ENCODE measurements at regions not wholly inside any gene's neighbourhood (a gene's known extent, or its start where the extent isn't known, plus 50 kb on each side); places are given as distances from the start of the nearest gene placed in this dataset.

DNA sequence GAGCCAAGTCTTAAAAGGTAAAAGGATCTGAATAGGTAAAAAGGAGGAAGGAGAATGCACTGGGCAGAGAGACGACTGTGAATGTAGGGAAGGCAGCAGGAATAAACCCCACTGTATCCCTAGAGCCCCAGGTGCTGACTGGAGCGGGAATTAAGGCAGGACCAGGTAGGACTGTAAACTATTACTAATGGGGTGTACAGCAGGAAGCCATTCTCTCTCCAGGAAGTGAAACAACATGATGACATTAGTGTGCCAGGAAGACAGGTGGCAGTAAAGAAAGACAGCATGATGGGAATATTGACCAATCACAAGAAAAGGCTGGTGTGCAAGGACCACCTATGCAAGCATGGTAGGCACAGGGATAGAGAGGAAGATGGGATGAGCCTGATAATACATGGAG is 433.0 kb downstream of the DNAH5 start:
- H3K4me3 ChIP-seq (ENCODE audit: low read depth, low read length), result no peak overlapping the region
- TF ChIP-seq, protein P1, sequence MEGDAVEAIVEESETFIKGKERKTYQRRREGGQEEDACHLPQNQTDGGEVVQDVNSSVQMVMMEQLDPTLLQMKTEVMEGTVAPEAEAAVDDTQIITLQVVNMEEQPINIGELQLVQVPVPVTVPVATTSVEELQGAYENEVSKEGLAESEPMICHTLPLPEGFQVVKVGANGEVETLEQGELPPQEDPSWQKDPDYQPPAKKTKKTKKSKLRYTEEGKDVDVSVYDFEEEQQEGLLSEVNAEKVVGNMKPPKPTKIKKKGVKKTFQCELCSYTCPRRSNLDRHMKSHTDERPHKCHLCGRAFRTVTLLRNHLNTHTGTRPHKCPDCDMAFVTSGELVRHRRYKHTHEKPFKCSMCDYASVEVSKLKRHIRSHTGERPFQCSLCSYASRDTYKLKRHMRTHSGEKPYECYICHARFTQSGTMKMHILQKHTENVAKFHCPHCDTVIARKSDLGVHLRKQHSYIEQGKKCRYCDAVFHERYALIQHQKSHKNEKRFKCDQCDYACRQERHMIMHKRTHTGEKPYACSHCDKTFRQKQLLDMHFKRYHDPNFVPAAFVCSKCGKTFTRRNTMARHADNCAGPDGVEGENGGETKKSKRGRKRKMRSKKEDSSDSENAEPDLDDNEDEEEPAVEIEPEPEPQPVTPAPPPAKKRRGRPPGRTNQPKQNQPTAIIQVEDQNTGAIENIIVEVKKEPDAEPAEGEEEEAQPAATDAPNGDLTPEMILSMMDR (IDR thresholded peaks at IDR 0.05; ENCODE audit: insufficient read depth, low read depth, low read length, missing control alignments), result no peak
- DNase-seq (ENCODE audit: low read depth), result no peak

DNA sequence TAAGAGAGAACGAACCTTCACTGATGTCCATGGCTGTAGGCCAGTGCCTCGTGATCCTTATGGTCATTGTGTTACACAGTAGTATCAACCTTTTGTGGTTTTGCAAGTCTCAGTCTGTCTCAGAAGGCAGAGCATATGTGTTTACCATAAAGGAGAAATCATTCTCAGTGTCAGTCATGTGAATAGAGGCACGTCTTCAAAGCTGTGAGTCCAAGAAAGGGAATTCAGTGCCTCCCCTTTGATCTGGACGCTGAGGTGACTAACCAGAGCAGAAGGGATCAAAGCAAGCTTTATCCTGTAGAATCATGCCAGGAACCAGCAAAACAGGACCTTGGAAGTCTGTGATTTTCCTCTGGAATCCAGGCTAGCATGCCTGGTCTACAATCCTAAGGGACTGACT is 433.9 kb downstream of the DNAH5 start:
- no peak overlapping the region for H3K4me3 ChIP-seq (ENCODE audit: low read depth, low read length)
- DNase-seq (ENCODE audit: low read depth), result no peak

GRCh38 chr5:13508559-13508958 is 435.9 kb downstream of the DNAH5 start:
- no peak for DNase-seq (ENCODE audit: low read depth)
- no peak overlapping the region for H3K4me3 ChIP-seq (ENCODE audit: low read depth, low read length)
- TF ChIP-seq, protein P1 (IDR thresholded peaks at IDR 0.05; ENCODE audit: insufficient read depth, low read depth, low read length, missing control alignments), result no peak

More for the DNA sequence above, 433.9 kb downstream of the DNAH5 start:
- TF ChIP-seq, protein P1 (IDR thresholded peaks at IDR 0.05; ENCODE audit: insufficient read depth, low read depth, low read length, missing control alignments), result no peak

DNA sequence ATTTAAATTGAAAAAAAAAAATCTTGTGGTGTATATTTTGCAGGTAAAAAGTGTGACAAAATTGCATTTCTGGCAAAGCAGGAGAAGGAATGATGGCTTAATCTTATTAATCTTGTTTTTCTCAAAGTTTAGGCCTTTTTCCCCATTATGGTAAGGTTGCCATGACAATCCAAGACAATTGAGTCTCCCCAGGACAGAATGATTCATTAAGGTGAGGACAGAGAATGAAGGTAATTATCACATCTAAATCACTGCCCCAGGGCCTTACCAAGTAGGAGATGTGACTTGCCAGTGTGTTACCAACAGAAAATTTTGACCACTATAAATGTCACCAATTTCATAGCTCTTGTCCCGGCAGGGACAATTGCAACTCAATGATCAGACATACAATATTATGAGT is 439.2 kb downstream of the DNAH5 start:
- DNase-seq (ENCODE audit: low read depth), result no peak
- H3K4me3 ChIP-seq (ENCODE audit: low read depth, low read length), result no peak overlapping the region
- TF ChIP-seq, protein P1 (IDR thresholded peaks at IDR 0.05; ENCODE audit: insufficient read depth, low read depth, low read length, missing control alignments), result no peak

- TF ChIP-seq, protein P1 (IDR thresholded peaks at IDR 0.05; ENCODE audit: insufficient read depth, low read depth, low read length, missing control alignments), result no peak
- DNase-seq (ENCODE audit: low read depth), result no peak
These were observed 441.5 kb downstream of the DNAH5 start for GRCh38 chr5:13503017-13503416.

DNA sequence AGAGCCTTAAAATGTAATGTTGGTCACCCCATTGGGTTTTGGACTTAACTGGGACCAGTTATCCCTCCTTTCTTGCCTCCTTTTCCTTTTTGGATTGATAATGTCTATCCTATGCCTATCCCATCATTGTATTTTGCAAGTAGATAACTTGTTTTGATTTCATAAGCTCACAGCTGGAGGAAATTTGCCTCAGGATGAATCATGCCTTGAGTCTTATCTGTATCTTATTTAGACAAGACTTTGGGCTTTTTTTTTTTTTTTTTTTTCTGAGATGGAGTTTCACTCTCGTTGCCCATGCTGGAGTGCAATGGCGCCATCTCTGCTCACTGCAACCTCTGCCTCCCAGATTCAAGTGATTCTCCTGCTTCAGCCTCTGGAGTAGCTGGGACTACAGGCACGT is 443.3 kb downstream of the DNAH5 start:
- H3K4me3 ChIP-seq (ENCODE audit: low read depth, low read length), result no peak overlapping the region
- TF ChIP-seq, protein P1 (IDR thresholded peaks at IDR 0.05; ENCODE audit: insufficient read depth, low read depth, low read length, missing control alignments), result no peak
- DNase-seq (ENCODE audit: low read depth), result no peak

More at GRCh38 chr5:13503017-13503416, 441.5 kb downstream of the DNAH5 start:
- H3K4me3 ChIP-seq (ENCODE audit: low read depth, low read length), result no peak overlapping the region

DNA sequence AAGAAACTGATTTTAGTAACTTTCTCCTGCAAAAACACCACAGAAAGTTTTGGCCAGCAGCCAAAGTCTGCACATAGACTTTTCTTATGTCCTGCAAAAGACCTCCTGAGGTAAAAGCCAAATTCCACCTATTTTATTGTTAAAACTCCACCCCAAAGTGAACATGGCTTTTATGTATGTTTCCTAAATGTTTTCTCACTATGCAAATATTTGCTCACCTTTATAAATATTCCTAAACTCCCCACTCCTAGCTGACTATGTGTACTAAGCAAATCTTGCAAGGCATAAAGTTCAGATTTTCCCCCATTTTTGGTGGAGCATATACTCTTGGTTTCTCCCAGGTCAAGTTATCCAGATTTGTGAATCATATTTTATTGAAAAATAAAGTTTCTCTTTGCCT is 446.2 kb downstream of the DNAH5 start:
- H3K4me3 ChIP-seq (ENCODE audit: low read depth, low read length), result no peak overlapping the region
- TF ChIP-seq, protein P1 (IDR thresholded peaks at IDR 0.05; ENCODE audit: insufficient read depth, low read depth, low read length, missing control alignments), result no peak
- no peak for DNase-seq (ENCODE audit: low read depth)

Measured in GM12865 (cell line).